ENCODE measurements at regions not wholly inside any gene's neighbourhood (a gene's known extent, or its start where the extent isn't known, plus 50 kb on each side); places are given as distances from the start of the nearest gene placed in this dataset.
"Not testable (repeated sequence)": the region's sequence is repeated elsewhere in the genome, so short reads cannot be mapped to it uniquely, and the experiment has no call there.

- no peak overlapping the region for H3K4me3 ChIP-seq (ENCODE audit: low read depth in 1 of 3, low read length in 3 of 3)
- no peaks in the 10 kb centered on the region for H3K9me3 ChIP-seq (ENCODE audit: control insufficient read depth in 4 of 4, low read length in 3 of 4)
- TF ChIP-seq NR2F2 (IDR thresholded peaks at IDR 0.05) (no peak), YY1 (IDR thresholded peaks at IDR 0.05) (no peak), RAD21 (IDR thresholded peaks at IDR 0.05) (no peak), HNF4G (IDR thresholded peaks at IDR 0.05) (no peak)
- TF ChIP-seq, protein P1, sequence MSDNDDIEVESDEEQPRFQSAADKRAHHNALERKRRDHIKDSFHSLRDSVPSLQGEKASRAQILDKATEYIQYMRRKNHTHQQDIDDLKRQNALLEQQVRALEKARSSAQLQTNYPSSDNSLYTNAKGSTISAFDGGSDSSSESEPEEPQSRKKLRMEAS (IDR thresholded peaks at IDR 0.05): no peak
- TF ChIP-seq, protein P2, sequence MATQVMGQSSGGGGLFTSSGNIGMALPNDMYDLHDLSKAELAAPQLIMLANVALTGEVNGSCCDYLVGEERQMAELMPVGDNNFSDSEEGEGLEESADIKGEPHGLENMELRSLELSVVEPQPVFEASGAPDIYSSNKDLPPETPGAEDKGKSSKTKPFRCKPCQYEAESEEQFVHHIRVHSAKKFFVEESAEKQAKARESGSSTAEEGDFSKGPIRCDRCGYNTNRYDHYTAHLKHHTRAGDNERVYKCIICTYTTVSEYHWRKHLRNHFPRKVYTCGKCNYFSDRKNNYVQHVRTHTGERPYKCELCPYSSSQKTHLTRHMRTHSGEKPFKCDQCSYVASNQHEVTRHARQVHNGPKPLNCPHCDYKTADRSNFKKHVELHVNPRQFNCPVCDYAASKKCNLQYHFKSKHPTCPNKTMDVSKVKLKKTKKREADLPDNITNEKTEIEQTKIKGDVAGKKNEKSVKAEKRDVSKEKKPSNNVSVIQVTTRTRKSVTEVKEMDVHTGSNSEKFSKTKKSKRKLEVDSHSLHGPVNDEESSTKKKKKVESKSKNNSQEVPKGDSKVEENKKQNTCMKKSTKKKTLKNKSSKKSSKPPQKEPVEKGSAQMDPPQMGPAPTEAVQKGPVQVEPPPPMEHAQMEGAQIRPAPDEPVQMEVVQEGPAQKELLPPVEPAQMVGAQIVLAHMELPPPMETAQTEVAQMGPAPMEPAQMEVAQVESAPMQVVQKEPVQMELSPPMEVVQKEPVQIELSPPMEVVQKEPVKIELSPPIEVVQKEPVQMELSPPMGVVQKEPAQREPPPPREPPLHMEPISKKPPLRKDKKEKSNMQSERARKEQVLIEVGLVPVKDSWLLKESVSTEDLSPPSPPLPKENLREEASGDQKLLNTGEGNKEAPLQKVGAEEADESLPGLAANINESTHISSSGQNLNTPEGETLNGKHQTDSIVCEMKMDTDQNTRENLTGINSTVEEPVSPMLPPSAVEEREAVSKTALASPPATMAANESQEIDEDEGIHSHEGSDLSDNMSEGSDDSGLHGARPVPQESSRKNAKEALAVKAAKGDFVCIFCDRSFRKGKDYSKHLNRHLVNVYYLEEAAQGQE (IDR thresholded peaks at IDR 0.05): no peak
- H3K27ac ChIP-seq (ENCODE audit: low read depth in 1 of 2, low read length in 2 of 2): no peak overlapping the region
- WGBS: 79% methylated on average over 7 of the region's 7 CpGs
- DNase-seq (ENCODE audit: low spot score): no peak
- H3K36me3 ChIP-seq (ENCODE audit: control insufficient read depth in 4 of 4, insufficient read depth in 3 of 4, low read depth in 1 of 4, low read length in 3 of 4): no peaks in the 10 kb centered on the region
- H3K9ac ChIP-seq (ENCODE audit: low read depth in 1 of 2, low read length in 2 of 2): no peak overlapping the region
- no peaks in the 10 kb centered on the region for H3K27me3 ChIP-seq (ENCODE audit: control insufficient read depth in 4 of 4, insufficient read depth in 4 of 4, low read length in 3 of 4)
- H3K4me1 ChIP-seq (ENCODE audit: control insufficient read depth in 4 of 4, insufficient read depth in 4 of 4, low read length in 3 of 4): no peaks in the 10 kb centered on the region
These were observed 1076.5 kb downstream of the DNAJB9 start for GRCh38 chr7:109646124-109646523.

DNA sequence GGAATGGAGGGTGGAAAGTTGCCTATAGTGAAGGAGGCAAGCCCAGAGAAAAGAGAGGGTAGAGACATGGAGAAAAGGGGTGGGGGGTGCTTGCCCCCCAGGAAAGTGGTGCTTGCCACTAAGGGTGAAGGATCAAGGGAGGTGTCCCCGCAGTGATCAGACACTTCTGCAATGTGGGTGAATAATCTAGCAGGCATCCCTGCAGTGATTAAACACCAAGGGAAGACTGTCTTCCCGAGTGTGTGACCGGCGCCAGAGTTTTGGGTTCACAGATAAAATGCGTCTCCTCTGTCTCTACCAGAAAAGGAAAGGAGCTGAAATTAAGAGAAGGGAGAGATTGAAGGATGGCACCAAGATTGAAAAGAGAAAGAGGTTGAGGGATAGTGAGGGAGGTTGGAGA lies 1076.9 kb downstream of the DNAJB9 start:
- not testable (repeated sequence) for H3K9ac ChIP-seq (ENCODE audit: low read depth in 1 of 2, low read length in 2 of 2); H3K27me3 ChIP-seq (ENCODE audit: control insufficient read depth in 4 of 4, insufficient read depth in 4 of 4, low read length in 3 of 4); H3K4me3 ChIP-seq (ENCODE audit: low read depth in 1 of 3, low read length in 3 of 3); H3K36me3 ChIP-seq (ENCODE audit: control insufficient read depth in 4 of 4, insufficient read depth in 3 of 4, low read depth in 1 of 4, low read length in 3 of 4); DNase-seq (ENCODE audit: low spot score); H3K27ac ChIP-seq (ENCODE audit: low read depth in 1 of 2, low read length in 2 of 2); H3K4me1 ChIP-seq (ENCODE audit: control insufficient read depth in 4 of 4, insufficient read depth in 4 of 4, low read length in 3 of 4); H3K9me3 ChIP-seq (ENCODE audit: control insufficient read depth in 4 of 4, low read length in 3 of 4)
- 88% methylated on average over 5 of the region's 5 CpGs for WGBS

- not testable (repeated sequence) for H3K36me3 ChIP-seq (ENCODE audit: control insufficient read depth in 4 of 4, insufficient read depth in 3 of 4, low read depth in 1 of 4, low read length in 3 of 4); H3K9me3 ChIP-seq (ENCODE audit: control insufficient read depth in 4 of 4, low read length in 3 of 4)
These were observed 1077.6 kb downstream of the DNAJB9 start for GRCh38 chr7:109647263-109647662.

GRCh38 chr7:109659261-109659660 lies 1089.6 kb downstream of the DNAJB9 start:
- Histone ChIP-seq H3K9me3 (ENCODE audit: control insufficient read depth in 4 of 4, low read length in 3 of 4) (no peaks in the 10 kb centered on the region), H3K27ac (ENCODE audit: low read depth in 1 of 2, low read length in 2 of 2) (no peak overlapping the region), H3K27me3 (ENCODE audit: control insufficient read depth in 4 of 4, insufficient read depth in 4 of 4, low read length in 3 of 4) (no peaks in the 10 kb centered on the region), H3K4me3 (ENCODE audit: low read depth in 1 of 3, low read length in 3 of 3) (no peak overlapping the region), H3K36me3 (ENCODE audit: control insufficient read depth in 4 of 4, insufficient read depth in 3 of 4, low read depth in 1 of 4, low read length in 3 of 4) (no peaks in the 10 kb centered on the region), H3K9ac (ENCODE audit: low read depth in 1 of 2, low read length in 2 of 2) (no peak overlapping the region), H3K4me1 (ENCODE audit: control insufficient read depth in 4 of 4, insufficient read depth in 4 of 4, low read length in 3 of 4) (no peaks in the 10 kb centered on the region)
- WGBS: 39% methylated on average over 2 of the region's 2 CpGs
- TF ChIP-seq CTCF (IDR thresholded peaks at IDR 0.05; ENCODE audit: low read depth, low read length, missing input control): no peak
- TF ChIP-seq, protein P1 (IDR thresholded peaks at IDR 0.05): no peak
- TF ChIP-seq YY1 (IDR thresholded peaks at IDR 0.05): no peak
- no peak for TF ChIP-seq RAD21 (IDR thresholded peaks at IDR 0.05)
- no peak for TF ChIP-seq GABPA (IDR thresholded peaks at IDR 0.05 in 1 of 2, conservative IDR thresholded peaks at IDR 0.05 in 1 of 2)
- no peak for TF ChIP-seq ATF3 (IDR thresholded peaks at IDR 0.05)
- no peak for TF ChIP-seq FOXA1 (IDR thresholded peaks at IDR 0.05)
- no peak for TF ChIP-seq FOXA2 (IDR thresholded peaks at IDR 0.05)
- DNase-seq (ENCODE audit: low spot score): no peak

More at GRCh38 chr7:109647263-109647662, 1077.6 kb downstream of the DNAJB9 start:
- H3K9ac ChIP-seq (ENCODE audit: low read depth in 1 of 2, low read length in 2 of 2); H3K4me1 ChIP-seq (ENCODE audit: control insufficient read depth in 4 of 4, insufficient read depth in 4 of 4, low read length in 3 of 4); DNase-seq (ENCODE audit: low spot score); H3K27me3 ChIP-seq (ENCODE audit: control insufficient read depth in 4 of 4, insufficient read depth in 4 of 4, low read length in 3 of 4); H3K4me3 ChIP-seq (ENCODE audit: low read depth in 1 of 3, low read length in 3 of 3); H3K27ac ChIP-seq (ENCODE audit: low read depth in 1 of 2, low read length in 2 of 2): not testable (repeated sequence)
- 83% methylated on average over 3 of the region's 3 CpGs for WGBS

All from liver (tissue), 8 donors.